Breast epithelium (tissue), 4 donors: ENCODE measurements at regions not wholly inside any gene's neighbourhood (a gene's known extent, or its start where the extent isn't known, plus 50 kb on each side); places are given as distances from the start of the nearest gene placed in this dataset.

ENCODE experiments used
- DNase-seq, 2 donors: peaks; one replicate each; pipeline ENCODE4 v3.0.0-alpha.2; 2019; ENCODE audit warnings: low spot score in 2 of 2
- H3K27ac ChIP-seq, 2 donors: fragments of 200-600 bp; sonication (generic) in 1 of 2; one replicate each; pipeline ENCODE4 v1.5.1; 2016 to 2019; ENCODE audit warnings: mild to moderate bottlenecking in 1 of 2
- H3K27me3 ChIP-seq, 2 donors: fragments of 200-600 bp; sonication (generic) in 1 of 2; one replicate each; pipeline versions ENCODE4 v1.5.1 to v1.6.0; 2017 to 2019; ENCODE audit warnings: control low read depth in 1 of 2, mild to moderate bottlenecking in 1 of 2
- H3K36me3 ChIP-seq: fragments of 200-600 bp; one replicate; pipeline ENCODE4 v1.5.1; 2019
- H3K4me1 ChIP-seq, 2 donors: fragments of 200-600 bp; sonication (generic); one replicate each; pipeline ENCODE4 v1.5.1; 2016 to 2019; ENCODE audit warnings: control low read depth in 1 of 2
- H3K4me3 ChIP-seq, 3 donors: fragments of 200-600 bp; sonication (generic); 1 replicate in 2 of 3; 2 replicates in 1 of 3; pipeline ENCODE4 v1.5.1; 2016 to 2019; ENCODE audit warnings: mild to moderate bottlenecking in 3 of 3, moderate library complexity in 2 of 3
- H3K9me3 ChIP-seq, 2 donors: fragments of 200-600 bp; sonication (generic) in 1 of 2; one replicate each; pipeline ENCODE4 v1.5.1; 2016 to 2019; ENCODE audit warnings: control low read depth in 1 of 2
- POLR2A ChIP-seq: fragments of 450-650 bp; IDR thresholded peaks from one replicate; pipeline ENCODE4 v1.6.1; 2016; ENCODE audit warnings: antibody characterized with exemption, mild to moderate bottlenecking, moderate library complexity
- POLR2AphosphoS5 ChIP-seq, 3 donors: sonication (generic); formaldehyde crosslinking; IDR thresholded peaks; one replicate each; pipeline ENCODE4 v1.6.1; 2017; ENCODE audit warnings: antibody characterized with exemption in 3 of 3
- intact Hi-C: fragments of 100-400 bp; cut with DNase I; formaldehyde crosslinking; loops from one replicate; pipeline ENCODE4 v1.15.1; 2023; ENCODE audit warnings: low total_unique reads
- TF ChIP-seq, protein P1 (sequence below), 3 donors: fragments of 450-650 bp; IDR thresholded peaks; one replicate each; pipeline ENCODE4 v1.5.1; 2016 to 2017; ENCODE audit warnings: antibody characterized with exemption in 3 of 3, mild to moderate bottlenecking in 3 of 3, moderate library complexity in 3 of 3

DNA sequence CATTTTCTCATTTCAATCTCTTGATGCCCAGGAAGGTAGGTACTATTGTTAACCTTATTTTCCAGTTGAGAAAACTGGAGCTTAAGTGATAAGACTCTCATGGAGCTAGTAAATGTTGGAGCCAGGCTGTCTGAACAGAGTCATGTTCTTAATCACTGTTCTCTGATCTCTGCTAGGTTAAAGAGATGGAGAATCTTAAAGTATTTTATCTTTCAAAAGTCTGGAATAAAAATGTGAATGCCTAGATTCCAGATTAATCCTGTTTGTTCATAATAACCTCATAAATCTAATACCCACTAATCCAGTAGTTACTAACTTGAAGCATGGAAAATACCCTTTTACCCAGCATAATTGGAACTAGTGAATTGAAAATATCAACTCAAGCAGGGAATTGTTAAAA is 341.0 kb upstream of the RGS6 start:
- Histone ChIP-seq H3K27me3 (no peaks in the 10 kb centered on the region), H3K4me3 (no peak overlapping the region), H3K9me3 (no peaks in the 10 kb centered on the region), H3K4me1 (no peaks in the 10 kb centered on the region), H3K27ac (no peak overlapping the region), H3K36me3 (no peaks in the 10 kb centered on the region)
- DNase-seq, result no peak
- intact Hi-C loops, result no loop called here
- TF ChIP-seq POLR2A (no peak), POLR2AphosphoS5 (IDR thresholded peaks at IDR 0.05) (no peak)
- TF ChIP-seq, protein P1, sequence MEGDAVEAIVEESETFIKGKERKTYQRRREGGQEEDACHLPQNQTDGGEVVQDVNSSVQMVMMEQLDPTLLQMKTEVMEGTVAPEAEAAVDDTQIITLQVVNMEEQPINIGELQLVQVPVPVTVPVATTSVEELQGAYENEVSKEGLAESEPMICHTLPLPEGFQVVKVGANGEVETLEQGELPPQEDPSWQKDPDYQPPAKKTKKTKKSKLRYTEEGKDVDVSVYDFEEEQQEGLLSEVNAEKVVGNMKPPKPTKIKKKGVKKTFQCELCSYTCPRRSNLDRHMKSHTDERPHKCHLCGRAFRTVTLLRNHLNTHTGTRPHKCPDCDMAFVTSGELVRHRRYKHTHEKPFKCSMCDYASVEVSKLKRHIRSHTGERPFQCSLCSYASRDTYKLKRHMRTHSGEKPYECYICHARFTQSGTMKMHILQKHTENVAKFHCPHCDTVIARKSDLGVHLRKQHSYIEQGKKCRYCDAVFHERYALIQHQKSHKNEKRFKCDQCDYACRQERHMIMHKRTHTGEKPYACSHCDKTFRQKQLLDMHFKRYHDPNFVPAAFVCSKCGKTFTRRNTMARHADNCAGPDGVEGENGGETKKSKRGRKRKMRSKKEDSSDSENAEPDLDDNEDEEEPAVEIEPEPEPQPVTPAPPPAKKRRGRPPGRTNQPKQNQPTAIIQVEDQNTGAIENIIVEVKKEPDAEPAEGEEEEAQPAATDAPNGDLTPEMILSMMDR (IDR thresholded peaks at IDR 0.05), result no peak

- no peak for DNase-seq
- Histone ChIP-seq H3K4me1 (no peaks in the 10 kb centered on the region), H3K27ac (no peak overlapping the region), H3K4me3 (no peak overlapping the region), H3K9me3 (no peaks in the 10 kb centered on the region), H3K27me3 (no peaks in the 10 kb centered on the region), H3K36me3 (no peaks in the 10 kb centered on the region)
- intact Hi-C loops, result no loop called here
- no peak for TF ChIP-seq POLR2A
- TF ChIP-seq, protein P1 (IDR thresholded peaks at IDR 0.05), result no peak
- TF ChIP-seq POLR2AphosphoS5 (IDR thresholded peaks at IDR 0.05), result no peak
Observed at GRCh38 chr14:71591929-71592328, 340.3 kb upstream of the RGS6 start.

- Histone ChIP-seq H3K36me3 (no peaks in the 10 kb centered on the region), H3K4me3 (no peak overlapping the region), H3K27me3 (no peaks in the 10 kb centered on the region), H3K9me3 (no peaks in the 10 kb centered on the region), H3K27ac (no peak overlapping the region), H3K4me1 (no peaks in the 10 kb centered on the region)
- no peak for DNase-seq
- TF ChIP-seq, protein P1 (IDR thresholded peaks at IDR 0.05), result no peak
- no peak for TF ChIP-seq POLR2A
- intact Hi-C loops, result no loop called here
Observed at GRCh38 chr14:71592361-71592760, 339.9 kb upstream of the RGS6 start.

DNA sequence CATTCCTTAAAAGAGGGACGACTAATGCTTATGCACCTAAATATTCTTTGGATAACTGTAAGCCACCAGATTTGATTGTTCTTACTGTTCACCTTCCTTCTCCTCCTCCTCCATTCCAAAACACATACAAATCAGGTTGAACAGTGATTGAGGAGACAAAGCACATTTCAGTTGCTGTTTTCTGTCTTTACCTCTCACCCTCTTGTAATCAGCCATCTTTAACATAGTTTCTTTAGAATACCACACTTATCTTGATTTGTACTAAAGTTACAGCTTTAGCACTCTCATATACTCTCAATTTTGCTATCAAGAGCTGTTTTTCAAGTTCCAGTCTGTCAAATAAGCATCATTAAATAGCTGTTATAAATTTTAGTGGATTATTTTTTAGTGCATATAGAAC is 338.3 kb upstream of the RGS6 start:
- intact Hi-C loops, result no loop called here
- DNase-seq, result no peak
- Histone ChIP-seq H3K36me3 (no peaks in the 10 kb centered on the region), H3K27ac (no peak overlapping the region), H3K27me3 (no peaks in the 10 kb centered on the region), H3K4me1 (no peaks in the 10 kb centered on the region), H3K4me3 (no peak overlapping the region), H3K9me3 (no peaks in the 10 kb centered on the region)
- TF ChIP-seq POLR2AphosphoS5 (IDR thresholded peaks at IDR 0.05), result no peak
- TF ChIP-seq, protein P1 (IDR thresholded peaks at IDR 0.05), result no peak
- TF ChIP-seq POLR2A, result no peak

- H3K36me3 ChIP-seq, result no peaks in the 10 kb centered on the region
- TF ChIP-seq POLR2AphosphoS5 (IDR thresholded peaks at IDR 0.05) (no peak), POLR2A (no peak)
- TF ChIP-seq, protein P1 (IDR thresholded peaks at IDR 0.05), result no peak
- intact Hi-C loops, result no loop called here
- no peaks in the 10 kb centered on the region for H3K4me1 ChIP-seq
- H3K9me3 ChIP-seq, result no peaks in the 10 kb centered on the region
- DNase-seq, result no peak
- H3K4me3 ChIP-seq, result no peak overlapping the region
- no peak overlapping the region for H3K27ac ChIP-seq
- no peaks in the 10 kb centered on the region for H3K27me3 ChIP-seq
Observed at GRCh38 chr14:71594821-71595220, 337.4 kb upstream of the RGS6 start.
